Mucosa of gallbladder (tissue), 1 donor: ENCODE measurements at regions not wholly inside any gene's neighbourhood (a gene's known extent, or its start where the extent isn't known, plus 50 kb on each side); places are given as distances from the start of the nearest gene placed in this dataset.
"Not testable (repeated sequence)": the region's sequence is repeated elsewhere in the genome, so short reads cannot be mapped to it uniquely, and the experiment has no call there.

Experiments
- DNase-seq: peaks from one replicate; pipeline ENCODE4 v3.0.0-alpha.2; 2020; ENCODE audit warnings: low spot score
- donor health status: DM: no; HTN: no; CAD: no.

- DNase-seq = no peak
These were observed 283.6 kb upstream of the SGCD start for GRCh38 chr5:156043351-156043750.

GRCh38 chr5:156051972-156052371 is 275.0 kb upstream of the SGCD start:
- DNase-seq = no peak

GRCh38 chr5:156052656-156053055 is 274.3 kb upstream of the SGCD start:
- DNase-seq = no peak

GRCh38 chr5:156053056-156053455 is 273.9 kb upstream of the SGCD start:
- DNase-seq = no peak

GRCh38 chr5:156076912-156077311 is 250.1 kb upstream of the SGCD start:
- DNase-seq = no peak

- no peak for DNase-seq
These were observed 239.3 kb upstream of the SGCD start for GRCh38 chr5:156087577-156088110.

GRCh38 chr5:156089955-156090940 is 236.7 kb upstream of the SGCD start:
- not testable (repeated sequence) for DNase-seq

GRCh38 chr5:156093024-156093423 is 233.9 kb upstream of the SGCD start:
- DNase-seq = no peak

- DNase-seq = no peak
These were observed 233.0 kb upstream of the SGCD start for GRCh38 chr5:156094001-156094400.

GRCh38 chr5:156095709-156096241 is 231.2 kb upstream of the SGCD start:
- no peak for DNase-seq

GRCh38 chr5:156096259-156096658 is 230.7 kb upstream of the SGCD start:
- no peak for DNase-seq

GRCh38 chr5:156103155-156103885 is 223.6 kb upstream of the SGCD start:
- DNase-seq = no peak

GRCh38 chr5:156109317-156110023 is 217.5 kb upstream of the SGCD start:
- DNase-seq = no peak

- DNase-seq = no peak
These were observed 207.3 kb upstream of the SGCD start for GRCh38 chr5:156119692-156120091.

GRCh38 chr5:156120777-156121176 is 206.2 kb upstream of the SGCD start:
- no peak for DNase-seq

GRCh38 chr5:156121234-156121633 is 205.7 kb upstream of the SGCD start:
- no peak for DNase-seq

- no peak for DNase-seq
These were observed 205.1 kb upstream of the SGCD start for GRCh38 chr5:156121882-156122281.

- DNase-seq = no peak
These were observed 202.3 kb upstream of the SGCD start for GRCh38 chr5:156124708-156125107.

- no peak for DNase-seq
These were observed 201.8 kb upstream of the SGCD start for GRCh38 chr5:156125118-156125517.

- no peak for DNase-seq
These were observed 200.2 kb upstream of the SGCD start for GRCh38 chr5:156126716-156127115.

- DNase-seq = no peak
These were observed 198.9 kb upstream of the SGCD start for GRCh38 chr5:156128026-156128425.

- DNase-seq = no peak
These were observed 192.7 kb upstream of the SGCD start for GRCh38 chr5:156134216-156134615.
